Omental fat pad (tissue), 3 donors: ENCODE measurements at regions not wholly inside any gene's neighbourhood (a gene's known extent, or its start where the extent isn't known, plus 50 kb on each side); places are given as distances from the start of the nearest gene placed in this dataset.

Source experiments
- ATAC-seq: fragments of 150-250 bp; one replicate; pipeline ENCODE4 v1.9.1; 2016; ENCODE audit warnings: mild to moderate bottlenecking, moderate library complexity; ENCODE audit not compliant: low FRiP score
- DNase-seq: peaks from one replicate; pipeline ENCODE4 v3.0.0-alpha.2; 2019; ENCODE audit warnings: low spot score
- CTCF ChIP-seq, 3 donors: fragments of 450-650 bp; IDR thresholded peaks; one replicate each; pipeline ENCODE4 v1.5.1; 2016 to 2017; ENCODE audit warnings: antibody characterized with exemption in 3 of 3, mild to moderate bottlenecking in 3 of 3, moderate library complexity in 2 of 3

DNA sequence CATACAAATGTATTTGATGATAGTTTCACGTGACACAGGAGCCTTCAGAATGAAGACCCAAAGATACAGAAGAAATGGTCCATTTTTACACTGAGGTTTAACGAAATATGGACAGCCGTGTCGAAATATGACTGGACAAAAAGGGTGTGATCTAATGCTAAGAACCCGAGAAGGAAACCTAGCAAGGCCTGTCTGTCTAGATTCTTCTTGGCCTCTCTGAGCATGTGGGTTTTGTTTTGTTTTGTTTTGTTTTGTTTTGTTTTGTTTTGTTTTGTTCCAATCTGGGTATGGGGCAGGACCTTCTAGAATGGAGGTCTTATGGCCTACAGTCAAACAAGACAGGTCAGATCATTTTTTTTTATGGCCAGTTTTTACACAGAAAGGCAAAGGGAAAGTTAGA lies 242.7 kb upstream of the STT3B start:
- TF ChIP-seq CTCF (IDR thresholded peaks at IDR 0.05) = no peak
- no peak for DNase-seq
- ATAC-seq = no peak

- DNase-seq (no peak), ATAC-seq (no peak)
- TF ChIP-seq CTCF (IDR thresholded peaks at IDR 0.05) = no peak
These were observed 240.9 kb upstream of the STT3B start for GRCh38 chr3:31291818-31292217.

- peak; percentile 78 for ATAC-seq
- DNase-seq = no peak
- no peak for TF ChIP-seq CTCF (IDR thresholded peaks at IDR 0.05)
These were observed 238.1 kb upstream of the STT3B start for GRCh38 chr3:31294430-31295149.

GRCh38 chr3:31295150-31295765 lies 237.5 kb upstream of the STT3B start:
- TF ChIP-seq CTCF (IDR thresholded peaks at IDR 0.05) = no peak
- ATAC-seq = no peak
- DNase-seq = no peak

DNA sequence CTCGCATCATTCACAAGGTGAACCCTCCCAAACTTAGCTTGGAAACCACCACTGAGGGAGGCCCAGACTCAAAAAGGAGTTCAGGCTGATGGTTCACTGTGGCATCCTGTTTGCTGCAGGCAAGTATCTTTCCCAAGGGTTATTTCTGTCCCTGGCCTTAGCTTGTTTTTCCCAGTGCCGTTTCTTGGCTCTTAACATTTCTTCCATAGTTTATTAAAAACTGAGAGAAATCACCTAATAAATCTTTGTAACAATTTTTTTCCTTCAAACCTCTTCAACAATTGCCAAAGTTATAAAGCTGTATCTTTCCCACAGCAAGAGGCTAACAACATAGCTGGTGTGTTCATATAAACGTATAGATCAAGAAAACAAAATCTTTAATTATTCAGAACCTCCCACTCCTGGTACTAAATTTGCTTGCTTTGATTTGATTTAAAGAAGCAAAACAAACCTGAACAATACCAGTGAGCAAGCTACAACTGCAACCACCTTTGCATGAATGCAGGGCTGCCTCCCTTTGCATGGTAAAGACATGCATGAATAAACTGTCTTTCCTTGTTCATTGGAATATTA lies 234.9 kb upstream of the STT3B start:
- ATAC-seq = no peak
- no peak for DNase-seq
- no peak for TF ChIP-seq CTCF (IDR thresholded peaks at IDR 0.05)

- ATAC-seq = no peak
- TF ChIP-seq CTCF (IDR thresholded peaks at IDR 0.05) = no peak
- DNase-seq = no peak
These were observed 232.0 kb upstream of the STT3B start for GRCh38 chr3:31300456-31301443.
